NCI-H748 (cell line): ENCODE measurements at regions not wholly inside any gene's neighbourhood (a gene's known extent, or its start where the extent isn't known, plus 50 kb on each side); places are given as distances from the start of the nearest gene placed in this dataset.
A peak's percentile ranks its signal among the peaks of the same experiment; 100 is the strongest.

Source experiments
- DNase-seq: peaks from one replicate; lab custom pipeline; 2025; ENCODE audit not compliant: unreplicated experiment; lab: John Stamatoyannopoulos, UW

- DNase-seq, result no peak
Measured at GRCh38 chr18:78087338-78087737, 837.7 kb downstream of the GALR1 start.

- peak; percentile 98 for DNase-seq
Measured at GRCh38 chr18:78090584-78090983, 840.9 kb downstream of the GALR1 start.

GRCh38 chr18:78092901-78093300 lies 843.3 kb downstream of the GALR1 start:
- DNase-seq, result peak; percentile 44

GRCh38 chr18:78099979-78100588 lies 850.4 kb downstream of the GALR1 start:
- no peak for DNase-seq

GRCh38 chr18:78101091-78101490 lies 851.4 kb downstream of the GALR1 start:
- DNase-seq, result no peak

GRCh38 chr18:78102135-78102534 lies 852.5 kb downstream of the GALR1 start:
- DNase-seq, result no peak

- DNase-seq, result no peak
Measured at GRCh38 chr18:78105611-78106010, 856.0 kb downstream of the GALR1 start.

GRCh38 chr18:78106946-78107345 lies 857.3 kb downstream of the GALR1 start:
- no peak for DNase-seq

GRCh38 chr18:78107363-78107762 lies 857.7 kb downstream of the GALR1 start:
- no peak for DNase-seq

GRCh38 chr18:78108554-78108953 lies 858.9 kb downstream of the GALR1 start:
- DNase-seq, result no peak

- DNase-seq, result no peak
Measured at GRCh38 chr18:78113136-78113939, 863.7 kb downstream of the GALR1 start.

GRCh38 chr18:78113940-78114251 lies 864.2 kb downstream of the GALR1 start:
- no peak for DNase-seq

GRCh38 chr18:78115896-78116561 lies 863.6 kb upstream of the SALL3 start:
- no peak for DNase-seq

GRCh38 chr18:78123144-78123909 lies 856.3 kb upstream of the SALL3 start:
- no peak for DNase-seq

- no peak for DNase-seq
Measured at GRCh38 chr18:78123926-78124797, 855.5 kb upstream of the SALL3 start.

- no peak for DNase-seq
Measured at GRCh38 chr18:78125206-78125896, 854.3 kb upstream of the SALL3 start.

- DNase-seq, result no peak
Measured at GRCh38 chr18:78126106-78126505, 853.5 kb upstream of the SALL3 start.

GRCh38 chr18:78126536-78126935 lies 853.1 kb upstream of the SALL3 start:
- DNase-seq, result no peak

GRCh38 chr18:78127041-78127440 lies 852.6 kb upstream of the SALL3 start:
- DNase-seq, result no peak

GRCh38 chr18:78128004-78128403 lies 851.6 kb upstream of the SALL3 start:
- DNase-seq, result no peak
